Dermis blood vessel endothelial cell (primary cell): ENCODE measurements at regions not wholly inside any gene's neighbourhood (a gene's known extent, or its start where the extent isn't known, plus 50 kb on each side); places are given as distances from the start of the nearest gene placed in this dataset.
"Not testable (repeated sequence)": the region's sequence is repeated elsewhere in the genome, so short reads cannot be mapped to it uniquely, and the experiment has no call there.

Experiments
- DNase-seq: peaks from one replicate; pipeline ENCODE4 v3.0.0; 2010

DNA sequence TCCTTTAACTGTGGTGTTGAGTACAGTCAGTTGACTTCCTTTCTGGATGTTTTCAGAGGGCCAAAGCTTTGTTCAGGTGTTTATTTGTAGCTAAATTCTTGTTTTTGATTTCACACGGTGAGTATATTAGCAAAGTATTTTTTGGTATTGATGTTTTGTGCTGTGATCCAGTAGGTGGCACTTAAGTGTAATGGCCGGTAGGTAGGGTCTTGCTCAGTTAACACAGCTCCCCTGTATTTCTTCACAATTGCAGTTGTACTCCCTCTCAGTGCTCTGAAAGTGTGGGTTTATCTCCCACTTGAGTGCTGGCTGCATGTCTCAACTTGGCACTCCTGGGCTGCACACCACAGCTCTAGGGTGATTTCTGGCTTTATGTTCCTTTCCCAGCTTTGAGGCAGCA, 339.5 kb downstream of the AEBP2 start:
- DNase-seq: peak; percentile 19

DNA sequence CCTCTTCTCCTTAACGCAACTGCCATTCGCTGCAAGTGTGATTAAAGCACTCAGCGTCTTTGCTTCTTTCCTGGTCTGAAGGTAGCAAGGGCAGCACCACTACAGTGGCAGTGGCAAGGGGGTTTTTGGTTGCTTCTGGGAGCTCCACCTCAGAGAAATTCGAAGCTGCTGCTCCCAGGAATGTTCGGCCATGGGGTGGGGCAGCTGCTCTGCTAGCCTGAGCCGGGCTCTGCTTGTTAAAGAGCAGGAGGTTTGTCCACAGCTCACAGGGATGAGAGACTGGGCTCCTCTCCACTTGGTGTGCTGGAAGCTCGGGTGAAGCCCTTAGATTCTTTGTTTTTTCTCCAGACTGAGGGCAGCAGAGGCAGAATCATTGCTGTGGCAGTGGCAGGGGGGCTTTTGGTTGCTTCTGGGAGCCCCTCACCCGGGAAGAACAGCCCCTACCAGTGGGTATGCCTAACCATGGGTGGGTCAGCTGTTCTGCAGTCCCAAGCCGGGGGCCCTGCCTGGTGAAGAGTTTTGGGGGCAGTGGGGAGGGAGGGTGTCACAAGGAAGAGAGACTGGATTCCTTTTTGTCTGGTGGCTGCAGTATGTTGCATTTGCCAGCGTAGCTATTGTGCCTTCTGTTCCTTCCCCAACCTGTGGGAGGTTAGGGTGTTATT, 340.2 kb downstream of the AEBP2 start:
- DNase-seq: no peak

DNA sequence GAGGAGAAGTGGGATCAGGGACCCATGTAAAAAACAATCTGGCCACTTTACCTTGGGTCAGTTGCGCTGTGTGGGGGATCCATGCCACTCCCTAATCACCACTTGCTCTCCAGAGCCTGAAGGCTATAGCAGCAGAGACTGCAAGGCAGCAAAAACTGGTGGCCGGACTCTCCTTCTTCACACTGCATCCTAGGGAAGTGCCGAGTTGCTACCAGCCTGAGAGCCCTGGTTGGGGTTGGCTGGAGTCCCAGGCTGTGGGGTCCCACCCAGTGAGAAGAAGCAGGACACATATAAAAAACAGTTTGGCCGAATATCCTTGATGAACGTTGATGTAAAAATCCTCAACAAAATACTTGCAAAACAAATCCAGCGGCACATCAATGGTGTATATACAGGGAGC, 341.2 kb downstream of the AEBP2 start:
- no peak for DNase-seq

DNA sequence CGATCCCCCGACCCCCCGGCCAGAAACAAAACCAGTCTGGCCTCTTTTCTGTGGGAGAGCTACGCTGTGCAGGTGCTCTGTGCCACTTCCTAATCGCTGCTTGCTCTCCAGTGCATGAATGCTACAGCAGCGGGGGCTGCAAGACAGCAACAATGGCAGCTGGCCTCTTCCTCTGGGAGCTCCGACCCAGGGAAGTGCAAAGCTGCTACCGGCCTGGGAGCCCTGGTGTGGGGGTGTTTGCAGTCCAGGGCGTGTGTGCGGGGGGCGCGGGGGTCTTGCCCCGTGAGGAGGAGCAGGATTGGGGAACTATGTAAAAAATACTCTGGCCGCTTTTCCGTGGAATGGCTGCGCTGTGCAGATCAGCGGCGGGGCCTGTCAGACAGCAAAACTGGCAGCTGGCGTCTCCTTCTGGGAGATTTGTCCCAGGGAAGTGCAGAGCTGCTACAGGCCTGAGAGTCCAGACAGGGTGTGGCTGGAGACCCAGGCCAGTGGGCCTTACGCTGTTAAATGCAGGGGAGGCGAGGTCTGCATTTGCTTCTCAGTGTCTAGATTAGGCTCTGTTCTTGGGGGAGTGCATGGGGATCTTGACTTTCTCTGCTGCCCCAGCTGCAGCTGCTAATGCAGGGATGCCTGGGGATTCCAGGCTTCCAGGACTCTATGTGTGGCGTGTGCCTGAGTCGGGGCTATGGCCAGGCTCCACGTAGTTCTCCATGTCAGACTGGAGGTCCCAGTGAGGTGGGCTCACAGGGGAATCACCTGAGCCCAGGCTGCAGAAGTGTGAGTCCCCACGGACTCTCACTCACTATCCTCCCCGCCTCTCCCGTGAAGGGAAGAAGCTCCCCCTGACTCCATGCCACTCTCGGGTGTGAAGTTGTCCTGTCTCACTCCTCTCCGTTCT, 344.5 kb downstream of the AEBP2 start:
- no peak for DNase-seq

DNA sequence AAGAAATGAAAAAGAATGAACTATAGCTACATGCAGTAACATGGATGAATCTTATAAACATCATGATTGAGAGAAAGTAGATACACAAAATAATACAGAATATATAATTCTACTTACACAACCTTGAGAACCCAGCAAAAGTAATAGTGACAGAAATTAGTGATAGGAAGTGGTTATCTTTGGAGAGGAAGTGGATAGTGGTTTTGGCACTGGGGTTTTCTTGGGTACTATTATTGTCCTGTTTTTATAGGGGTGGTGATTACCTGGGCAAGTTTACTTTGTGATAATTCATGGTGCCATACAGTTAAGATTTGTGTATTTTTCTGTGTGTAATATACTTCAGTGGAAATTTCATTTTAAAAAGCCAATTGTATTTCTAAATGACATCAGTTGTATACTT, 352.7 kb downstream of the AEBP2 start:
- no peak for DNase-seq

DNA sequence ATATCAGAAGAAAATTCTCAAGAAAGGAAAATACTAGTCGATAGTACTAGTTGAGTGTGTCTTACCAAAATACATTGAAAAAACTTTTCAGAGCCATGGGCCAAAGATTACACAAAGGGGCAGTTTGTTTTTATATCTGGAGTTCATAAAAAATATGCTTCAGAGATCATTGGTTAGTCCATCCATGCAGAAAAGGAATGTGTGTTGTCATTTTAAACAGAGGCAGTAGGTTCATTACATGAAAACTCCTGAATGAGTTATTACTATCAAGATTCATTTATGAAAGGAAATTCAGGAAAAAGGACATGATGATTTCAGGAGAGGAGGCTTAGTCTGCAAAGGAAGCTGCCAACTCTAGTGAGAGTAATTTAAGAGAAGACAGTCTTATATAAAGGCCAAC, 354.8 kb downstream of the AEBP2 start:
- no peak for DNase-seq

DNA sequence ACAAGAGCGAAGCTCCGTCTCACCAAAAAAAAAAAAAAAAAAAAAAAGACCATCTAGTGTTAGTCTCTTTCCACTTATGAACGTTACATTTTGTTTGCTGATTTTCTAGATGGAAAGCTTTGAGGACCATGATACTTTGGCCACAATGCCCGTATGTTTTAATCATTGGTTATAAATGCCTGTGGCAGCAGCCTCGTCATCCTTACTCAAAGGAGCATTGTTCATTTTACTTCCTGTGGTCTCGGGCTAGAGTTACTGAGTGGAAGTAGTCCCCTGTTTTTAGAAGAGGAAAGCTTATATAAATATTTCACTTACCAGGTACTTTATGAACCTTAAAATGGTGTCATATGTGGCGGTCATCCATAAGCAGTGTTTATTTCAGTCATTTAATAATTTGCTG, 359.9 kb downstream of the AEBP2 start:
- peak; percentile 49 for DNase-seq

DNA sequence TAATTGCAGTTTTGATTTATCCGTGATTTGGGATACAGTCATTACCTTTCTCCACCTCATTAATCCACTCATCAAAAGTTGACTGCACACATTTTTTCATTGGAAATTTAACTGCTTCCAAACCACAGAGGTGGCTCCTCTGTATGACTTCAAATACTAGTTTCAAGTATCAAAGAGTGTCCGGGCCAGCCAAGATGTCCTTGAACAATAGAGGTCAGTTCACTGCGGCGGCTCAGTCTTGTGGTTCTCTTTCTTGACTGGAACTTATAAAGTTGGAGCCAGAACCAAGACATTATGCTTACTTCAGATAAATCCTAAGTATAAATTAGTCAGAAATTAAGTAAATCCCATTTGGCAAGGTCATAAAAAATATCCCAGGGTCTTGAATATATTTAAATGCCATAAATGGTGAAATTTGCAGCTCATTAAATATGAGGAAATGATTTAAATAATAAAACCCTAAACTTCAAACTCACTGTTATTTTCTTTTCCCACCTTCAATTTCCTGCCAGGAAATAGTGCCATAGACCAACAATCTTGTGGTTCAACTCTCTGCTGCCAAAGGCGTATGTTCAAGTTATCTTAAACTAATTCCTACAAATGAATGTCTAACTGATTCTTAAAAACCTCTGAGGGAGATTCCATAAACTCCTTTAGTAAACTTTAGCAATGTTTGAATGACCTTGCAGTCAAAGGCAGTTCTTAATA, 360.8 kb downstream of the AEBP2 start:
- peak; percentile 57 for DNase-seq

DNA sequence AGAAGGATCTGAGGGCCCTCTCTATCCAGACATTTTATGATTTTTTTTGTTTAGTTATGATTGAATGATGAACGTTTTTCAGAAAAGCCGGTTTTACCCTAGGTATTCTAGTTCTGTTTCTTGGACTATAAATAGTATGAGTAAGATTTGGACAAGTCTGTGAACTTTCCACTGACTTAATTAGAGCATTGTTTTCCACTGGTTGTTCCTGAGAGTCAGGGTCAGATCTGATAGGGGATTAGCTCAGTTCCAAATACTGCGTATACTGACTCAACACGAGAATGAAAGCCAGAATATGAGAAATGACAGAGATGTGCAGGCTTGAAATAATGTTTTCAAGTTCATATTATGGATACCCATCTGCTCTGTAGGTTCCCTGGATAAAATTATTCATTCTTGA, 361.6 kb downstream of the AEBP2 start:
- peak; percentile 82 for DNase-seq

DNA sequence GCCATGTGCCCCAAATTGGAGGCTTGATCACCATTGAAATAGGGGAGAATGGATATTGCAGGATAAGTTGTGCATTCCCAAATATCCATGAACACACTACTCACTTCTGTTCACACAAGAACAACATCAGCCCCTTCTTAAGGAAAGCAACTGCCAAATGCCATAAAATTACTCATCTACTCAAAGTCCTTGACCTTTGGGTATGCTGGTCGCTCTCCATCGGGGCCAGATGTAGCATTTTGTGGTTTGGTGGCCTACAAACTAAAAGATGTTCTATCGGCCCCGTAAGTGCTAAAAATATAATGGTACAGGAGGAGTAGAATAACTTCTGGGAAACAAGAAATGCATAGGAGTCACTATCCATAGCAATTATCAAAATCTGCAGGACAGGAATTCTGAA, 362.6 kb downstream of the AEBP2 start:
- DNase-seq: no peak

DNA sequence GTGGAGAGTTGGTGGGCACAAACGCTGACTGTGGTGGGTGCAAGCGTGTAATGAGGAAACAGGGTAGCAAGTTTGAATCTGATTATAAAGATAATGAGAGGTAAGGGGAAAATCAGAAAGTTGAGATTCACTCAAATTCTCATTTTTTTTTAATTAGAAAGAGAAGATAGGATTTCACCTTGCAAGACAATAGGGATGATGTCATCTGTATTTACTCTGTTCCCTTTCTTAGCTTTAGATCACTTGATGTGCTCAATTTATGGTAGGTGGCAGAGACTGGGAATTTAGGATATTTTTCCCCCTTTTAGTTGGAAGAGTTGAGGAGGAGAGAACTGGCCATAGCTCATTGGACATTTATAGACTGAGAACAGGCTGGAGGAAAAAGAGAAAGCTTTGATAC, 363.6 kb downstream of the AEBP2 start:
- no peak for DNase-seq

DNA sequence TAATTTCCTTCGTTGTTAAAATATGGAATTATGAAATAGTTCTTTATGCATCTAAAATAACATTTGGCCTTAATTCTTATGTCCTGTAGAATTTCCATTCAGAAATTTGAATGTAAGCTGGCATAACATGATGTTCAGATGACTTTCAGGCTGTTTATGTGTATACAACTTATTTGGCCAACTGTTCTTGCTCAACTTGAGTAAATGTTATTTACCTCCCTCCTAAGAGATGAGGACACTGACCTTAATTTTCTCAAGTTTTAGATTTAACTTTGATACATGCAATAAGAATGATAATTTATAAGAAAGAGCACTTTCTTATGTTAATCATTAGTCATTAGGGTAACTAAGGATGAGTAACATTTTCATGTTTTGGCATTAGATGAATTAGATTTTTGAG, 365.4 kb downstream of the AEBP2 start:
- no peak for DNase-seq

DNA sequence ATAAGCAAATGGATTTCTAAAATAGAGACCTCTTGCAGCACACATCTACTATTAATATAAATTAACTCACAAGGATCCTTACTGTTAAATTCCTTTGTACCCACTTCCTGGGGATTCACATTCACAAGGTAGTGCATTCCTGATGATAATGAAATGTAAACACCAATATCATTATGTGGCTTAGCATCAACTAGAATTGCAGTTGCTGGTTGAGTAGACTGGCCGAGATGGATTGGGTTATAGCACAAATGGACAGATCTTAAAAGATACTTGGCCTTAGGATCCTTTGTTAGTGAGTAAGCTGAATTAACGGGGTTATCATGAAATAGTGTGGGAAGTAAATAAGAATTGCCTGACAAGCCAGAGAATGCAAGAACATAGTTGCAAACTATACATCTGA, 369.1 kb downstream of the AEBP2 start:
- DNase-seq: no peak

DNA sequence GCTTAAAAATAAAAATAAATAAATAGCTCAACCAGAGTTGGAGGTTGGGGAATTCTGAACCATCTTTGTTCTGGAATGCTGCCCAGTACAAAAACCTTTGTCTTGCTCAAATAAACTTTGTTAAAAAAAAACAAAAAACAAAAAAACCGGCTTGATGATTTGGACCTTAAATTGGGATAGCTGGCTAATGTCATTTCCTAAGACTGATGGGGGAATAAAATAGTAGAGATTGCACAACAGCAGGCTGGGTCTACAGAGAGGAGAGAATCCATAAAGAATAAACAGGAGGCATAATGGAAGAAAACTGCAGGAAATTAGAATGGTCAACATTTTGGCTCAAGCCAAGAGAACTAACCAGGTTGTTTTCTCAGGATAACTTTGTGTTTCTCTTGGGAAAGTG, 370.9 kb downstream of the AEBP2 start:
- no peak for DNase-seq

DNA sequence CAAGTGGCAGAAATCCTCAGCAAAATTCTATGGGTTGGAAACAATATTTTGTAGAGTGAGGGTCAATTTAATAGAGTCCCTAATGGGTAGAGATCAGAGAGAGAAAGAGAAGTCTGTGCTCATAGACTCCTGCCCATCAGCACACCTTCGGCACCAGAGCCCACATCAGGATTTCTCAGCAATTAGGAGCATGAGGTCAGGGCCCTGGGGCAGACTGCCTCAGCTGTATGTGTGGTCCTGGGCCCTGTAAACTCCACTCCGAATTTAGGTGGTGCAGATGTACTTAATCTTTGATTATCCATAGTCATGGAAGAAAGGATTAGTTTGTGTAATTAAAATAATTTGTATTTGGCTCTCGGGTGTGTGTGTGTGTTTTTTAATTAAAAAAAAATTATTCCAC, 372.6 kb downstream of the AEBP2 start:
- no peak for DNase-seq

DNA sequence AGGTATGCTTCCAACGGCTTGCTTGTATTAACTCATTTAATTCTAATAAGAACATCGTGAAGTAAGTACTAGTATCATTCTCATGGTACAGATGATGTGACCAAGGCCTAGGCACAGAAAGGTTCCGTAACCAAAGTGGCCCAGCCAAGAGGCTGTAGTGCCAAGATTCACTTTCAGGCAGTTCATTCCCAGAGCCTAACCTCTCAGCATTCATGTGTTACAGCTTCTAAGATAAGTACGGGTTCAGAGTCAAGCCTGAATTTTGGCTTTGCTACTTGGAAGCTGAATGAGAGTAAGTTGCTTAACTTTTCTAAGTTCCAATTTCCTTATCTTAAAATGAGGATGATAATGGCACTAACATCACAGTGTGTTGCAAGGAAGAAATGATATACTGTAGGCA, 379.9 kb downstream of the AEBP2 start:
- DNase-seq: no peak

DNA sequence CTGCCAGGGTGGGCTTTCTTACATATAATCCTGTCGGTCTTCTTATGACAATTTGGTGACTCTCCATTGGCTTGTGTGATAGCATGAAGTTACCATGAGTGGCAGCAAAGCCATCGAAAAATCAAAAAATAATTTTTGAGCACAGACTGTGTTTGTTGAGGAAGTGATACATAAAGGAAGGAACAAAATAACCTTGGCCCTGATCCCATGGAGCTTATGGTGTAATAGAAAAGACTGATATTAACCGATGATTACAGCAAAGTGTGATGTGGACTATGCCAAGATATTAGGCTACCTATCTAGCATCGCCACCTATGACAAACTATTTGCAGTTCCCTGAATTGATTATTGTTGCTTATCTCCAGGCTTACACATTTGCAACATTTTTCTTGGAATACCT, 383.2 kb downstream of the AEBP2 start:
- DNase-seq: peak; percentile 34

DNA sequence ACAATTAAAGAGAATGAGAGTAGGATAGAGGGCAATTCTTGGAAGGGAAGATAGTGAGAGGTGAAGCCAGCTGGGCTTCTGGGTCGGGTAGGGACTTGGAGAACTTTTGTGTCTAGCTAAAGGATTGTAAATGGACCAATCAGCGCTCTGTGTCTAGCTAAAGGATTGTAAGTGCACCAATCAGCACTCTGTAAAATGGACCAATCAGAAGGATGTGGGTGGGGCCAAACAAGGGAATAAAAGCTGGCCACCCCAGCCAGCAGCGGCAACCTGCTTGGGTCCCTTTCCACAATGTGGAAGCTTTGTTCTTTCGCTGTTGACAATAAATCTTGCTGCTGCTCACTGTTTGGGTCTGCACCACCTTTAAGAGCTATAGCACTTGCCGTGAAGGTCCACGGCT, 384.0 kb downstream of the AEBP2 start:
- DNase-seq: not testable (repeated sequence)

DNA sequence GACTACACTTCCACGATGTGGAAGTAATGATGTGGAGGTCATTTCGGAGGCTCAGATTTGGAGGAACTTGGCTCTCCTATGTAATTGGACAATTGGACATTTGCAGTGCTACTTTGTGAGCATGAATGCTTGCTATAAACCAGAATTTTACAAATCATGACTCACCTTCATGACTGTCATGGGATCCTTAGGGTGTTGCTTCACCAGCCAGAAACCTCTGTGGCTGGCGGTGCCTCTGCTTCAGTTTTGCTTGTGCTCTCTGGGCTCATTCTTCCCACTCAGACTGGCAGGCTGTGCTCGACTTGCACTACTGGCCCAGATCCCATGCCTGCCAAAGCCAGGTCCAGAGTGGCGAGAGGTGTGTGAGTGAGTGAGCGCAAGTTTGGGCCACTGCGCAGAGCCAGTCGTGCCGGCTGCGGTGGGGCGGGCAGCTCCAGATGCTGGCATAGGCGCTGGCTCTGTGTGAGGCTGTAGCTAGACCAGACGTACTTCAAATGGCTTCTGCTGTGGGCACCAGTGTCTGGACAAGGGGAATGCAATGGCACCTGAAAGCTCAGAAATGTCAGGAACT, 387.8 kb downstream of the AEBP2 start:
- no peak for DNase-seq

DNA sequence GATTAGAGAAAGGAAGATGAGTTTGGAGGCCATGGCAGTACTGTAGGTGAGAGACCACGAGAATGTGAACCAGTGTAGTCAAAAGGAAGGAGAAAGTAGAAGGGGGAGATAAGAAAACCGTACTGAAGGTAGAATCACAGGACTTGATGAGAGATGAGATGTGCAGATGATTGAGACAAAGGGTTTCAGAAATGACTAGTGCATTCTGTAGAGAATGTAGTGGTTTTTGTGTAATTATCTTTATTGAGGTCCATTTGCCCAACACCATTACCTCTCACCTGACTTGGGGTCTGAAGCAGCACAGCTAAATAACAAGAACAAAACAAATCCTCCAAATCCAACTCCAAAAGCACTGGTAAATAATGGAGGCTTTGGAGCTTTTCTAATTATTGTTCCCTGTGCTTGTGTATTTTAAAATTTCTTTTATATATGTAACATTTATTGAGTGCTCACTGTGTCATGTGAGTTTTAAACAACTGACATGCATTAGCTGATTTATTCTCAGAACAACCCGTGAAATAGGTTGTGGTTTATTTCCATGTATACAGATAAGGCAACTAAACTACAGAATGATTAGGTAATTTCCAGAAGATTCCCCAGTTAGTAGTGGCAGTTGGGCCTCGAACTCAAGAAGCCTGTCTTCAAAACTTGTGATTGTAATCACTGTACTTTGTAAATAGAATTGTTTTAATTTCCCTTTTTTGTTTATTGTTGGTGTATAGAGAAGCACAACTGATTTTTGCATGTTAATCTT, 390.0 kb downstream of the AEBP2 start:
- no peak for DNase-seq

DNA sequence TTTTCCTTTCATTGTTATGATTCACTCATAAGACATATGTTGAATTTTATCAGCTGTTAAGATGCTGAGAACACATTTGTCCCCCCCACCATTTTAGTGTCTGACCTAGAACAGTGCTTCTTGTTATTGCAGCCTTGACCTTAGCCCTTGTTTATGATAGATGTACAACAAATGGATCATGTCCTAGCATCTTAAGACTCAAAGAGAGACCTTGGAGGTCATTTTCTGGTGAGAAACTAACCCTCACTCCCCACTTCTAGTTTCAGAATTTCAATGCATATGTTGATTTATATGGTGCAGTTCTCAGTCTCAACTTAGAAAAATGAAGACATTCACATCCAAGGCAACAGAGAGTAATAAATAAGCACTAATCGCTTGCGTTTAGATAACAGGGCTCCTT, 391.2 kb downstream of the AEBP2 start:
- DNase-seq: no peak

DNA sequence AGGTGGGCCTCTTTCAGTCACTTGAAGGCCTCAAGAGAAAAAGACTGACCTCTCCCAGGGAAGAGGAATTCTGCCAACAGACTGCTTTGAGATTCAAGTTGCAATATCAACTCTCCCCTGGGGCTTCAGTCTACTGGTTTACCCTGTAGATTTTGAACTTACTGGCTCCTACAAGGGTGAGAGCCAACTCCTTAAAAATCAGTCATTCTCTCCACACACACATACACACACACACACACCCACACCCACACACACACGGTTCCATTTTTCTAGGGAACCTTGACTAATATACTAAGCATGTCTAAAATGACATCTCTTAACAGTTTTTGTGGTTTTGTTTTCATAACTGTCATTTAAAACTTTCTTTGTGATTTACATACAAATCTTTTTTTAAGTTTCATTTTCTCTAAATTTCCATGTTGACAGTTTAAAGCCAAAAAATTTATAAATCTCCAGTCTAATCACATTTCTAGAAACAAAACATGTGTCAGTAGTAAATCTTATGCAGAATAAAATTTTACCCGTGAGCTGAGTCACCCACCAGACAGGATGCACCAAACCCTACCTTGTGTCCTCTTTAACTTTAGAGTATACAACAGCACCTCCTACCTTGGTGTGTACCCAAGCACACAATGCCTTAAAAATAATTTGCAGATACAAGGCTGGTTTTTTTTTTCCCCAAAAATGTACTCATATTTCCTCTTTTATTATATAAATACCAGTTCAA, 394.6 kb downstream of the AEBP2 start:
- no peak for DNase-seq
